H1 (cell line): ENCODE measurements at regions not wholly inside any gene's neighbourhood (a gene's known extent, or its start where the extent isn't known, plus 50 kb on each side); places are given as distances from the start of the nearest gene placed in this dataset.

ENCODE experiments used
- CTCF ChIA-PET: fragments of 300-600 bp; sonication (Branson Sonifier 250); formaldehyde crosslinking; loops from one replicate; lab custom pipeline; 2021; ENCODE audit not compliant: partially characterized antibody; lab: Charles Lee
- POLR2A ChIA-PET: fragments of 300-600 bp; sonication (Branson Sonifier 250); formaldehyde crosslinking; loops from one replicate; lab custom pipeline; 2021; ENCODE audit warnings: inconsistent platforms; ENCODE audit not compliant: partially characterized antibody; lab: Charles Lee
- DNase-seq, 2 experiments: peaks; one replicate each; pipeline versions ENCODE4 v3.0.0 to v3.0.0-alpha.2; 2010 to 2022; ENCODE audit warnings: low spot score in 2 of 2, low read depth in 1 of 2, mixed read lengths in 1 of 2
- FAIRE-seq: peaks from 2 replicates; lab custom pipeline; 2011; peaks lifted over from hg19 to GRCh38; lab: Jason Lieb, UNC
- H2AFZ ChIP-seq: 2 replicates; pipeline ENCODE4 v1.8.1; 2012; ENCODE audit warnings: low read length, inconsistent platforms
- H2AK5ac ChIP-seq: 2 replicates; pipeline ENCODE4 v1.6.1; 2013; ENCODE audit warnings: low read depth, low read length
- H2BK120ac ChIP-seq: replicated peaks from 2 replicates; pipeline ENCODE3; 2013; ENCODE audit warnings: low read depth, low read length, inconsistent platforms
- H2BK12ac ChIP-seq: 2 replicates; pipeline ENCODE4 v1.6.1; 2013; ENCODE audit warnings: low read depth, low read length
- H2BK15ac ChIP-seq: 2 replicates; pipeline ENCODE4 v1.6.1; 2013; ENCODE audit warnings: low read length
- H2BK20ac ChIP-seq: 2 replicates; pipeline ENCODE4 v1.6.1; 2013; ENCODE audit warnings: low read length
- H2BK5ac ChIP-seq: 2 replicates; pipeline ENCODE4 v1.6.1; 2013; ENCODE audit warnings: low read depth, low read length
- H3K14ac ChIP-seq: 2 replicates; pipeline ENCODE4 v1.6.1; 2013; ENCODE audit warnings: inconsistent platforms; ENCODE audit not compliant: insufficient read length
- H3K18ac ChIP-seq: 2 replicates; pipeline ENCODE4 v1.6.1; 2013; ENCODE audit warnings: low read length; ENCODE audit errors: extremely low read depth
- H3K23ac ChIP-seq: 2 replicates; pipeline ENCODE4 v1.6.1; 2013; ENCODE audit warnings: inconsistent platforms; ENCODE audit not compliant: insufficient read length
- H3K23me2 ChIP-seq: 2 replicates; pipeline ENCODE4 v1.6.1; 2013; ENCODE audit warnings: low read depth, low read length
- H3K27ac ChIP-seq: 2 replicates; pipeline ENCODE4 v1.6.1; 2011; ENCODE audit warnings: low read depth, low read length, inconsistent platforms
- H3K27me3 ChIP-seq, 4 experiments: replicated peaks in 1 of 4; 1 replicate in 1 of 4; 2 replicates in 3 of 4; pipeline versions ENCODE4 v1.6.1 to v1.8.1; 2011 to 2013; ENCODE audit warnings: low read length in 3 of 4, mild to moderate bottlenecking in 3 of 4, inconsistent platforms in 2 of 4, mixed read lengths in 2 of 4, moderate library complexity in 1 of 4; ENCODE audit not compliant: control insufficient read depth in 3 of 4, insufficient read depth in 3 of 4; ENCODE audit errors: extremely low read depth in 1 of 4
- H3K36me3 ChIP-seq, 4 experiments: 2 replicates each; pipeline versions ENCODE4 v1.6.1 to v1.8.1; 2011 to 2013; ENCODE audit warnings: mild to moderate bottlenecking in 4 of 4, low read length in 3 of 4, moderate library complexity in 2 of 4, control low read depth in 1 of 4, inconsistent platforms in 1 of 4; ENCODE audit not compliant: insufficient read depth in 4 of 4, control insufficient read depth in 2 of 4
- H3K4ac ChIP-seq: replicated peaks from 2 replicates; pipeline ENCODE3; 2013; ENCODE audit warnings: low read length, low read depth, mixed read lengths, inconsistent platforms; ENCODE audit not compliant: insufficient read length
- H3K4me1 ChIP-seq, 4 experiments: replicated peaks in 1 of 4; 1 replicate in 1 of 4; 2 replicates in 3 of 4; pipeline versions ENCODE4 v1.6.1 to v1.8.1; 2011 to 2013; ENCODE audit warnings: low read length in 3 of 4, inconsistent platforms in 2 of 4, mixed read lengths in 1 of 4; ENCODE audit not compliant: insufficient read depth in 4 of 4, control insufficient read depth in 3 of 4
- H3K4me2 ChIP-seq, 2 experiments: 2 replicates each; pipeline versions ENCODE4 v1.6.1 to v1.8.1; 2011 to 2013; ENCODE audit warnings: low read depth in 2 of 2, low read length in 2 of 2, control low read depth in 1 of 2, inconsistent platforms in 1 of 2, mild to moderate bottlenecking in 1 of 2; ENCODE audit not compliant: insufficient read depth in 1 of 2
- H3K4me3 ChIP-seq, 4 experiments: fragments of 200-600, 300-600 bp in 1 of 4; sonication (generic), shearing (Covaris generic), sonication (Bioruptor Twin) in 1 of 4; 2 replicates each; pipeline versions ENCODE4 v1.5.1 to v1.8.1; 2011 to 2016; ENCODE audit warnings: low read length in 4 of 4, low read depth in 3 of 4, control low read depth in 2 of 4, inconsistent platforms in 2 of 4, mild to moderate bottlenecking in 2 of 4, mixed read lengths in 1 of 4, moderate library complexity in 1 of 4; ENCODE audit not compliant: insufficient read depth in 2 of 4; ENCODE audit errors: extremely low read depth in 1 of 4
- H3K56ac ChIP-seq: replicated peaks from 2 replicates; pipeline ENCODE3; 2013; ENCODE audit warnings: low read depth, mild to moderate bottlenecking, mixed read lengths, low read length, inconsistent platforms; ENCODE audit not compliant: insufficient read length
- H3K79me1 ChIP-seq: 2 replicates; pipeline ENCODE4 v1.6.1; 2013; ENCODE audit warnings: low read depth, low read length, control low read depth
- H3K79me2 ChIP-seq, 2 experiments: 2 replicates each; pipeline versions ENCODE4 v1.6.1 to v1.8.1; 2012 to 2013; ENCODE audit warnings: low read length in 2 of 2, mild to moderate bottlenecking in 2 of 2, inconsistent platforms in 1 of 2; ENCODE audit not compliant: insufficient read depth in 2 of 2, control insufficient read depth in 1 of 2
- H3K9ac ChIP-seq, 4 experiments: replicated peaks in 1 of 4; 1 replicate in 1 of 4; 2 replicates in 3 of 4; pipeline versions ENCODE4 v1.6.1 to v1.8.1; 2011 to 2013; ENCODE audit warnings: low read depth in 3 of 4, low read length in 3 of 4, control low read depth in 2 of 4, mild to moderate bottlenecking in 2 of 4, moderate library complexity in 2 of 4, inconsistent platforms in 1 of 4; ENCODE audit errors: extremely low read depth in 1 of 4
- H3K9me3 ChIP-seq, 2 experiments: 2 replicates each; pipeline versions ENCODE4 v1.6.1 to v1.8.1; 2012 to 2013; ENCODE audit warnings: mild to moderate bottlenecking in 2 of 2, moderate library complexity in 2 of 2, control low read depth in 1 of 2, inconsistent platforms in 1 of 2, low read depth in 1 of 2, low read length in 1 of 2, mixed read lengths in 1 of 2; ENCODE audit not compliant: insufficient read depth in 2 of 2
- H4K20me1 ChIP-seq, 2 experiments: replicated peaks in 1 of 2; 2 replicates each; pipeline versions ENCODE3 to v1.8.1; 2011 to 2013; ENCODE audit warnings: inconsistent platforms in 2 of 2, low read length in 2 of 2, mild to moderate bottlenecking in 1 of 2; ENCODE audit not compliant: insufficient read depth in 2 of 2, control insufficient read depth in 1 of 2
- H4K5ac ChIP-seq: 2 replicates; pipeline ENCODE4 v1.6.1; 2013; ENCODE audit warnings: low read length, low read depth, mixed read lengths, inconsistent platforms; ENCODE audit not compliant: insufficient read length
- H4K8ac ChIP-seq: 2 replicates; pipeline ENCODE4 v1.8.0; 2013; ENCODE audit warnings: mild to moderate bottlenecking, moderate library complexity, low read length, inconsistent platforms; ENCODE audit not compliant: insufficient read depth; ENCODE audit errors: extremely low read depth
- H4K91ac ChIP-seq: replicated peaks from 2 replicates; pipeline ENCODE3; 2013; ENCODE audit warnings: low read length, mixed read lengths, inconsistent platforms; ENCODE audit not compliant: insufficient read length
- BACH1 ChIP-seq: IDR thresholded peaks from 2 replicates; pipeline ENCODE4 v1.6.1; 2012; ENCODE audit warnings: low read length, improper control_type of control experiment
- CTBP2 ChIP-seq: IDR thresholded peaks from 2 replicates; pipeline ENCODE4 v1.7.0; 2011; ENCODE audit warnings: borderline replicate concordance, mild to moderate bottlenecking, moderate library complexity, mixed read lengths, low read length; ENCODE audit not compliant: insufficient read depth, insufficient read length
- HDAC2 ChIP-seq, 2 experiments: fragments of 300-600 bp in 1 of 2; sonication (generic) in 1 of 2; IDR thresholded peaks; 2 replicates each; pipeline ENCODE4 v1.6.1; 2011 to 2012; ENCODE audit warnings: low read depth in 2 of 2, low read length in 2 of 2, mild to moderate bottlenecking in 2 of 2, moderate library complexity in 2 of 2, borderline replicate concordance in 1 of 2, inconsistent platforms in 1 of 2
- JUN ChIP-seq: IDR thresholded peaks from 2 replicates; pipeline ENCODE4 v1.6.1; 2011; ENCODE audit warnings: low read depth, mild to moderate bottlenecking, improper control_type of control experiment, low read length
- WGBS, 2 experiments: shearing (Covaris generic) in 1 of 2; methylation state at CpG; one replicate each; pipeline versions ENCODE4 v1.1.6 to v1.1.7; 2013 to 2015; ENCODE audit warnings: low lambda C conversion rate in 2 of 2, mixed read lengths in 2 of 2, inconsistent platforms in 1 of 2, low coverage in 1 of 2, missing lambda C conversion rate in 1 of 2; ENCODE audit not compliant: insufficient replicate concordance in 2 of 2, insufficient coverage in 1 of 2, insufficient read length in 1 of 2; ENCODE audit errors: extremely low coverage in 1 of 2, missing lambda C conversion rate in 1 of 2; 5-methylcytosine and 5-hydroxymethylcytosine counted together

DNA sequence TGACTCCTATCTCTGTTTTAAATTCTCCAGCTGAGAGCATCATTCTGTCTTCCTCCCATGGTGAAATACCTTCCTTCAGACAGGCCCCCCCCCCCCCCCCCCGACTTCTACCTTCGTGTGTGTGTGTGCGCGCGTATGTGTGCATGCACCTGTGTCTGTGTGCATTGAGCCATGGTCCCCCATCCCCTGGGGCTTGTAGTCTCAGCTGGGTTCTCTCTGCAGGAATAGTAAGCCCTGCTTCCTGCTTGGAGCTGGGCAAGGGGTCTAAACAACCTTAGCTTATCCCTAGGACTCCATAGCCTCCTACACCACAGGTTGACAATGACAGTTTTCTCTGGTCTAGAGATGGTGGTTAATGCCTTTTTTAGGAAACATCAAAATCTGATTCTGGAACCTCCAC is 427.5 kb upstream of the KLHL29 start:
- Histone ChIP-seq H3K23me2 (no peaks in the 10 kb centered on the region), H4K8ac (no peak overlapping the region), H3K36me3 (no peaks in the 10 kb centered on the region), H2BK12ac (no peak overlapping the region), H3K4me2 (no peak overlapping the region), H3K79me2 (no peaks in the 10 kb centered on the region), H2BK120ac (no peak overlapping the region), H2AK5ac (no peak overlapping the region), H3K4me1 (no peaks in the 10 kb centered on the region), H3K4ac (no peak overlapping the region), H3K9ac (no peak overlapping the region), H3K18ac (no peak overlapping the region), H2BK15ac (no peak overlapping the region), H2BK20ac (no peak overlapping the region), H3K23ac (no peak overlapping the region), H3K9me3 (no peaks in the 10 kb centered on the region), H3K27ac (no peak overlapping the region), H4K91ac (no peak overlapping the region), H3K56ac (no peak overlapping the region), H2BK5ac (no peak overlapping the region), H4K20me1 (no peaks in the 10 kb centered on the region), H4K5ac (no peak overlapping the region), H3K79me1 (no peaks in the 10 kb centered on the region), H2AFZ (no peak overlapping the region), H3K14ac (no peak overlapping the region), H3K27me3 (no peaks in the 10 kb centered on the region), H3K4me3 (no peak overlapping the region)
- ChIA-PET POLR2A (no interaction called here), CTCF (interaction anchor here (0.7 to 0.8 kb wide), 3 partner anchors 9 to 261 kb away, joined by 3 to 5 read pairs (median 3); no protein-coding TSS in a partner anchor)
- 100% methylated on average over 1 of the region's 5 CpGs; no CpG with 5 or more reads in 1 of the 2 experiments for WGBS, 2 experiments
- FAIRE-seq, result no peak
- no peak for DNase-seq
- no peak for TF ChIP-seq BACH1
- no peak for TF ChIP-seq CTBP2
- no peak for TF ChIP-seq HDAC2 (IDR thresholded peaks at IDR 0.05; ENCODE audit: borderline replicate concordance in 1 of 2, low read depth in 2 of 2, low read length in 2 of 2)
- no peak for TF ChIP-seq JUN
